NB4 (cell line): ENCODE measurements at regions not wholly inside any gene's neighbourhood (a gene's known extent, or its start where the extent isn't known, plus 50 kb on each side); places are given as distances from the start of the nearest gene placed in this dataset.

Experiments used
- MAX ChIP-seq: IDR thresholded peaks from 2 replicates; pipeline ENCODE4 v1.6.1; 2011; ENCODE audit warnings: low read depth, low read length
- TF ChIP-seq, protein P1 (sequence below): IDR thresholded peaks from one replicate; pipeline ENCODE4 v1.5.1; 2012; ENCODE audit warnings: low read depth, low read length

DNA sequence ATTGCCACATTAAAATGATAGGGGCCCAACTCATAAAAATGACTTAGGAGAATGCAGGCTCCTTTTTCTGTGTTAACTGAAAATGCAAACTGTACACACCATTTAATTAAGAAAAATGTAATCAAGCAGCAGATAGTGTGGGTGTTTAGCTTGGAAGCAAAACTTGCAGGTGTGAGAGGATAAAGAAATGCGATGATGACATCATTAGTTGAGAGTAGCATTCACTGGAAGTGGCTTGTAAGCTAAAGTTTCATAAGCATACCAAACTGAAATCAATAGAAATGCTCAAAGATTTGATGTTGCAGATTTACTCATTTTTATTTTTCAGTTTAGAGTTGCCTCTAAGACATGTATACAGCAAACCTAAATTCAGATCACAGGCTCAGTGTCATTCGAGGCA is 86.6 kb downstream of the PRR20E start:
- TF ChIP-seq, protein P1, sequence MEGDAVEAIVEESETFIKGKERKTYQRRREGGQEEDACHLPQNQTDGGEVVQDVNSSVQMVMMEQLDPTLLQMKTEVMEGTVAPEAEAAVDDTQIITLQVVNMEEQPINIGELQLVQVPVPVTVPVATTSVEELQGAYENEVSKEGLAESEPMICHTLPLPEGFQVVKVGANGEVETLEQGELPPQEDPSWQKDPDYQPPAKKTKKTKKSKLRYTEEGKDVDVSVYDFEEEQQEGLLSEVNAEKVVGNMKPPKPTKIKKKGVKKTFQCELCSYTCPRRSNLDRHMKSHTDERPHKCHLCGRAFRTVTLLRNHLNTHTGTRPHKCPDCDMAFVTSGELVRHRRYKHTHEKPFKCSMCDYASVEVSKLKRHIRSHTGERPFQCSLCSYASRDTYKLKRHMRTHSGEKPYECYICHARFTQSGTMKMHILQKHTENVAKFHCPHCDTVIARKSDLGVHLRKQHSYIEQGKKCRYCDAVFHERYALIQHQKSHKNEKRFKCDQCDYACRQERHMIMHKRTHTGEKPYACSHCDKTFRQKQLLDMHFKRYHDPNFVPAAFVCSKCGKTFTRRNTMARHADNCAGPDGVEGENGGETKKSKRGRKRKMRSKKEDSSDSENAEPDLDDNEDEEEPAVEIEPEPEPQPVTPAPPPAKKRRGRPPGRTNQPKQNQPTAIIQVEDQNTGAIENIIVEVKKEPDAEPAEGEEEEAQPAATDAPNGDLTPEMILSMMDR = no peak
- no peak for TF ChIP-seq MAX
